ENCODE measurements at regions not wholly inside any gene's neighbourhood (a gene's known extent, or its start where the extent isn't known, plus 50 kb on each side); places are given as distances from the start of the nearest gene placed in this dataset.

GRCh38 chr20:40864470-40864869 is 164.2 kb upstream of the TOP1 start:
- no peaks in the 10 kb centered on the region for H3K9me2 ChIP-seq (ENCODE audit: insufficient read depth)
- H3K27me3 ChIP-seq (ENCODE audit: insufficient read depth, low read length) = no peaks in the 10 kb centered on the region
- no peaks in the 10 kb centered on the region for H3K9me3 ChIP-seq (ENCODE audit: control insufficient read depth in 1 of 2, insufficient read depth in 1 of 2, low read depth in 1 of 2, low read length in 2 of 2)
- intact Hi-C loops (cut with micrococcal nuclease) = no loop called here
- no peak overlapping the region for H3K4me3 ChIP-seq (replicated peaks in 1 of 2; ENCODE audit: low read depth in 1 of 2, low read length in 2 of 2)
- RAD21 ChIA-PET (ENCODE audit: low non-redundant PET in 1 of 2, low total read pairs in 2 of 2, uncharacterized antibody in 2 of 2, unreplicated experiment in 2 of 2) = no interaction called here
- peaks cover 28 to 38% of the 10 kb centered on the region in 2 experiments for H3K4me1 ChIP-seq (ENCODE audit: control insufficient read depth in 1 of 2, insufficient read depth in 2 of 2, low read length in 2 of 2)
- no peak overlapping the region for H2AFZ ChIP-seq (ENCODE audit: low read depth, low read length, poor library complexity, severe bottlenecking)
- ATAC-seq = no peak
- POLR2A ChIA-PET = no interaction called here
- H3K27ac ChIP-seq (ENCODE audit: low read depth, low read length) = no peak overlapping the region
- BruUV-seq (replicated peaks) = no TSS peak
- H3K36me3 ChIP-seq (ENCODE audit: control insufficient read depth in 1 of 2, insufficient read depth in 2 of 2, low read length in 2 of 2) = no peaks in the 10 kb centered on the region
- CTCF ChIA-PET = no interaction called here
- TF ChIP-seq TCF7L2 (IDR thresholded peaks at IDR 0.05; ENCODE audit: borderline replicate concordance, extremely low read depth, insufficient read depth, insufficient read length) = no peak
- TF ChIP-seq CEBPB (IDR thresholded peaks at IDR 0.05; ENCODE audit: low read depth) = no peak
- TF ChIP-seq EGR1 (IDR thresholded peaks at IDR 0.05; ENCODE audit: low read depth) = no peak
- TF ChIP-seq RAD21 (IDR thresholded peaks at IDR 0.05; ENCODE audit: low read depth) = no peak
- no peak for TF ChIP-seq POLR2A (IDR thresholded peaks at IDR 0.05; ENCODE audit: borderline replicate concordance, extremely low read depth, insufficient read depth, insufficient read length)
- no peak for TF ChIP-seq SRF (IDR thresholded peaks at IDR 0.05; ENCODE audit: low read depth)
- TF ChIP-seq MAX (IDR thresholded peaks at IDR 0.05) = no peak
- TF ChIP-seq ZNF274 (IDR thresholded peaks at IDR 0.05; ENCODE audit: low read depth, low read length) = no peak
- no peak overlapping the region for H3K9ac ChIP-seq (ENCODE audit: low read length)
- no peaks in the 10 kb centered on the region for H3K79me2 ChIP-seq (ENCODE audit: insufficient read depth, low read length)
- no peak overlapping the region for H3K4me2 ChIP-seq (ENCODE audit: low read length)
- H4K20me1 ChIP-seq (ENCODE audit: insufficient read depth) = no peaks in the 10 kb centered on the region
- no peak for DNase-seq (ENCODE audit: low read depth, low spot score)

- Histone ChIP-seq H4K20me1 (ENCODE audit: insufficient read depth) (no peaks in the 10 kb centered on the region), H3K4me2 (ENCODE audit: low read length) (no peak overlapping the region), H3K27ac (ENCODE audit: low read depth, low read length) (no peak overlapping the region), H2AFZ (ENCODE audit: low read depth, low read length, poor library complexity, severe bottlenecking) (no peak overlapping the region), H3K9me3 (ENCODE audit: control insufficient read depth in 1 of 2, insufficient read depth in 1 of 2, low read depth in 1 of 2, low read length in 2 of 2) (no peaks in the 10 kb centered on the region), H3K4me1 (ENCODE audit: control insufficient read depth in 1 of 2, insufficient read depth in 2 of 2, low read length in 2 of 2) (peaks cover 22 to 34% of the 10 kb centered on the region in 2 experiments), H3K27me3 (ENCODE audit: insufficient read depth, low read length) (no peaks in the 10 kb centered on the region), H3K36me3 (ENCODE audit: control insufficient read depth in 1 of 2, insufficient read depth in 2 of 2, low read length in 2 of 2) (no peaks in the 10 kb centered on the region), H3K9me2 (ENCODE audit: insufficient read depth) (no peaks in the 10 kb centered on the region), H3K4me3 (replicated peaks in 1 of 2; ENCODE audit: low read depth in 1 of 2, low read length in 2 of 2) (no peak overlapping the region), H3K79me2 (ENCODE audit: insufficient read depth, low read length) (no peaks in the 10 kb centered on the region), H3K9ac (ENCODE audit: low read length) (no peak overlapping the region)
- TF ChIP-seq EZH2 (IDR thresholded peaks at IDR 0.05) (no peak), FOSL1 (IDR thresholded peaks at IDR 0.05; ENCODE audit: low read depth) (no peak), REST (IDR thresholded peaks at IDR 0.05; ENCODE audit: low read depth) (no peak), MAX (IDR thresholded peaks at IDR 0.05) (no peak)
- DNase-seq (ENCODE audit: low read depth, low spot score) (no peak), ATAC-seq (no peak)
- ChIA-PET RAD21 (ENCODE audit: low non-redundant PET in 1 of 2, low total read pairs in 2 of 2, uncharacterized antibody in 2 of 2, unreplicated experiment in 2 of 2) (no interaction called here), CTCF (no interaction called here), POLR2A (no interaction called here)
- BruUV-seq (replicated peaks) = no TSS peak
- intact Hi-C loops (cut with micrococcal nuclease) = no loop called here
Observed at GRCh38 chr20:40865095-40865494, 163.5 kb upstream of the TOP1 start.
